Hepatocyte (in vitro differentiated cells): ENCODE measurements at regions not wholly inside any gene's neighbourhood (a gene's known extent, or its start where the extent isn't known, plus 50 kb on each side); places are given as distances from the start of the nearest gene placed in this dataset.

Experiments
- CTCF ChIP-seq: fragments of 200-600 bp; sonication (generic); IDR thresholded peaks from 2 replicates; pipeline ENCODE4 v1.5.1; 2016; ENCODE audit warnings: antibody characterized with exemption, mild to moderate bottlenecking; ENCODE audit not compliant: poor library complexity
- EZH2phosphoT487 ChIP-seq: fragments of 200-600 bp; sonication (generic); IDR thresholded peaks from one replicate; pipeline ENCODE4 v1.6.1; 2018; ENCODE audit warnings: antibody characterized with exemption, mild to moderate bottlenecking, low read depth, moderate library complexity; ENCODE audit not compliant: unreplicated experiment, severe bottlenecking

GRCh38 chr3:15967577-15967976 lies 169.8 kb upstream of the ANKRD28 start:
- TF ChIP-seq CTCF (no peak), EZH2phosphoT487 (no peak)
